ENCODE measurements at regions not wholly inside any gene's neighbourhood (a gene's known extent, or its start where the extent isn't known, plus 50 kb on each side); places are given as distances from the start of the nearest gene placed in this dataset.

DNA sequence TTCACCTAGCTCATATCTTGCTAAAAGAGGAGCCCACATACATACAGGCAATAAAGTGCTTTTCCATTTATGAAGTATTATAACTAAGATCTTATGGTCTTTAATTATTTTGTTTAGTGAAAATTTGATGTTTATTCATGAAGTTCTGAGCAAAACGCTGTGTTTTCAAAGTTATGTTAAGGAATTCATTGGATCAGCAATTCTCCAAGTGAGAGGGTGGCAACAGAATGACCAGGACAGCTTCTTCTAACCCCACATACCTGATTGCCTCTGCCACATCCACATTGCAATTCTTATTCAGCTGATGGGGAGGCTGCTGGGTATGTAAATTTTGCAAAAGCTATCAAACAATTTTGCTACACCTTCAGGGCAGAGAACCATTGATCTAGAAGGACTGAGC, 116.8 kb downstream of the OGFRL1 start:
- H3K4me3 ChIP-seq (ENCODE audit: low read length) = no peak overlapping the region
- no peak for TF ChIP-seq ZNF274 (IDR thresholded peaks at IDR 0.05; ENCODE audit: low read depth, low read length)

DNA sequence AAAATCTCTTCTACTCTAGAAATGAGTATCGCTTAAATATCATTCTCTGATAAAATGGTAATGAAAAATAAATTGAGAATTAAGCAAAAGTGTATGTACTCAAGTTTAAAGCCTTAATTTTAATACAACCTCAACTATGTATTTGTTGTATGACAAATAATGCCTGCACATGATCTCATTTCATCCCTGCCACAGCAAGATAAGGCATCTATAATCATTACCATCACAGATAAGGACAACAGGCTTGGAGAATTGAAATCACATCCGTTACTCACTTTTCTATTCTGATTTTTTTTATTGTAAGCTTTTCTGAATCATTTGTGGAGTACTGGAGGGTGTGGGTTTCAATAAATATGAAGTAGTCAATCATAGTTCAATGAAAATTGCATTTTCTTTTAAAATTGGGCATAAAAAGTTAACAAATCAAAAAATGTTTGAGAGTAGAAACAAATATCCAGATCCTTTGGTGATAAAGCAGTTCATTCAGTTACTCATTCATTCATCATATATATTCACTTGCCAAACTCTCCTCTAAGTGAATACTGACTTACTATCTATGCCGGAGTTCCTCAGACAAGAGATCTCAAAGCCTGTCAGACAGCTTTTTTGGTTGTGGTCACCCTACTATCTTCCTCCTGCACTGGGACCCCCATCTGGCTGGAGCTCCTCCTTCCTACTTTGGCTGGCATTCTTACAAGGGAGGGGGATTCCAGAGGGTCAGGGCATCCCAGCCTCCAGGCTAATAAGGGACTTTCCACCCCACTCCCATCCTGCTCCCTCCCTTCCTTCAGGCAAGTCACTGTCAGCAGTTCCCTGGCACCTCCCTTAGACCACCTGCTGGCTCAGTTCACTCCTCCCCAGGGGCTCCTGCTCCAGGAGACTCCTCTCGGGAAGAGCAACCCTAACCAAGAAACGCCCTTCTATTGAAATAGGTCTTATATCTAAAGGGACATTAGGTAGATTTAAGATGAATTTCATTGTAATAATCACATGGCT, 118.6 kb downstream of the OGFRL1 start:
- no peak for TF ChIP-seq ZNF274 (IDR thresholded peaks at IDR 0.05; ENCODE audit: low read depth, low read length)
- H3K4me3 ChIP-seq (ENCODE audit: low read length) = no peak overlapping the region

DNA sequence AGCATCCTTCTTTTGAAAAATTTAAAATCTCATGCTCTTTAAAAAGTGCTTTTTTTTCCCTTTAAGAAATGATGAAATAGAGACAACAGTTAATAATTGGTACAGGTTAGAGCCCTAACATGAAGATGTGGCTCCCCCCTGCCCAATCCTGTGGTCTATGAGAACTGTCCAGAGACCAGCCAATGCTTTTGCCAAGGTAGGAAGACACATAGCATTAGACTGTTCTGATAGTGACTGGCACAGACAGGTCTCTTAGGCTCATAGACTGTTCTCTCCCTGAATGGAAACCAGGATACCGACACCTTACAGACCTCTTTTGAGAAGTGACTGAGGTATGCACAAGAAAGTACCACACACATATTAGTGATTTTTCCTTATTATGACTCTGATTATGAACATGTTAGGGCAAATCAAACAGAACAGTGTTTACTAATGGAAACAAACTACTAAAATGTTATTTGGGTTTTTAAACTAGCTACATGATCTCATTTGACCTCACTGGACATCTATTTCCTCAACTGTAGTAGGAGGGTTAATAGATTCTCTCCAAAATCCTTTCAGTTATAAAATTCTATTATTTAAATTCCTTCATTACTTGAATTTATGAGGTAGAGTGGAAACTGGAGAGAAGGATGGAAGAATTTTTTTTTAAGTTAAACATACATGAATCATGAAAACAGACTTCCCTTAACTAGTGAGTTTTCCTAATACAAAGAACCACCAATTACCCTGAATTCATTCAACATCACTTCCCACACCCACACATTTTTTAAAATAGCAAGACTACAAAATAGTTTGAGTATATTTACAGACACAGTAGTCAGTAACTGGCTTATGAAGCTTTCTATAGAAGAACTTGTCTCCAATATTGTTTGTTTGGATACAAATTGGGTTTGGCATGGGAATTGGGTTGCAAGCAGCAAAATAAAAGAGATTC, 120.4 kb downstream of the OGFRL1 start:
- TF ChIP-seq ZNF274 (IDR thresholded peaks at IDR 0.05; ENCODE audit: low read depth, low read length) = no peak
- no peak overlapping the region for H3K4me3 ChIP-seq (ENCODE audit: low read length)

DNA sequence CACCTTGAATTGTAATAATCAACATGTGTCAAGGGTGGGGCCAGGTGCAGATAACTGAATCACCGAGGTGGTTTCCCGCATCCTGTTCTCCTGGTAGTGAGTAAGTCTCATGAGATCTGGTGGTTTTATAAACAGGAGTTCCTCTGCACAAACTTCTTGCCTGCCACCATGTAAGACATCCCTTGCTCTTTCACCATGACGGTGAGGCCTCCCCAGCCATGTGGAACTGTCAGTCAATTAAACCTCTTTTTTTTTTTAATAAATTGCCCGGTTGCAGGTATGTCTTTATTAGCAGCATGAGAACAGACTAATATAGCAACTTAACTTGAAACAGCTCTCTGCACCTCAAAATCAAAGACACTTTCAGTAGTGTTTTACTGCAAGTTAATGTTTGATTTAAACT, 121.6 kb downstream of the OGFRL1 start:
- H3K4me3 ChIP-seq (ENCODE audit: low read length) = no peak overlapping the region
- TF ChIP-seq ZNF274 (IDR thresholded peaks at IDR 0.05; ENCODE audit: low read depth, low read length) = no peak

DNA sequence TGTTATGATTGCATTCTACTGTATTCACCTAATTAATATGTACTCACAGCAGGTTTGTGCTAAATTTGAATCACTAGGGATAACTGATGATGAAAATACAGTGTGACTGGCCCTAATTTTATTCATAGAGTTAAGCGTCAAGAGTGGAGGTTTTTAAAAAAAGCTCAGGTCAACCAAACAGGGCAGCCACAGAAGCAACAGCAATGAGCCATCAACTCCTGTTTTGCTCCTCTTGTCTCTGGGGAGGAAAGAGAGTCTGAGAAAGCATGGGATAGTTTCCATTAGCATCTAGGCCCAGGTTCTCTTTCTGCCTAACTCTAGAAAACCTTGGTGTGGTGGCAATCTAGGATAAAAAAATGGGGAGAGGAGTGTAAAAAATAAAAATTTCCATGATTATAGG, 122.1 kb downstream of the OGFRL1 start:
- no peak for TF ChIP-seq ZNF274 (IDR thresholded peaks at IDR 0.05; ENCODE audit: low read depth, low read length)
- no peak overlapping the region; the same call in 1 of the 2 replicates for H3K4me3 ChIP-seq (ENCODE audit: low read length)

DNA sequence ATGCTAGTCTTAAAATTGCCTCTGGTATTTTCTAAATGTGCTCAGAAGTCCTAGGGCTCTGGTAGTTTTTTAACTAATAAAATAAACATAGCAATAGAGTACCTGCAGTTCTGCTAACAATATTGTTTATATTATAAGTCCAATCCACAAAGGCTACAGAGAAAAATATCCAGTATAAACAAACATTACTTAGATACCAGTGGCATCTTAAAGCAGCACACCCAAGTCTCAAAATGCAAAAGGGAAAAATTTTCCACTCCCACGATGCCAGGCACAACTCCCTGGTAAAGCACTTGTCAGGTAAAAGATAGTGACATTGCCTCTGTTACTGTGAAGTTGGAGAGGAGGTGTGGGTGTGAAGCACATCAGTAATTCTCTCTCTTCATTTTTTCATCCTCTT, 123.3 kb downstream of the OGFRL1 start:
- H3K4me3 ChIP-seq (ENCODE audit: low read length) = no peak overlapping the region
- TF ChIP-seq ZNF274 (IDR thresholded peaks at IDR 0.05; ENCODE audit: low read depth, low read length) = no peak

DNA sequence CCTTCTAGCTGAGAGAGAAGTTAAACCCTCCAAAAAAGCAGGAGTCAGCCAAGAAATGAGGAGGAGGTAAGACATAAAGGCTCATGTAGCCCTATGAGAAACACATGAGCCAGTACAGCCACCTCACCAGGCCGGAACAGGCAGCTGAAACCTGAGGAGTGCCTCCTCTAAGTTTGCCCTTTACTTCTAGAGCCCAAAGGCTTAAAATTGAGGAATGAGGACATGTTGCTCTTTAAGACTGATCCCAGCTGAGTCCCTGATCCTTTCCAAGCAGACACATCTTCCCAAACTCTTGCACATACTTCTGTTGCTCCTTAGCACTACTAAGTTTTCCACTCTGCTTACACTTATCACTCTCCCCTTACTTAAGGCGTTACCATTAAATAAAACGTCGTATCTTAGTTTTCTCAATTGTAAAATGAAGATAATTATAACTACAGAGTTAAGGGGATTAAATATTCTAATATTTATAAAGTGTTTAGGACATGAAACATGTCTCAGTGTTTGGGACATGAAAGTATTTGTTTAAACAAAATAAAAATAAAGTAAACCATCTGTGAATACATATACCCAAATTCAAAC, 124.0 kb downstream of the OGFRL1 start:
- no peak for TF ChIP-seq ZNF274 (IDR thresholded peaks at IDR 0.05; ENCODE audit: low read depth, low read length)
- H3K4me3 ChIP-seq (ENCODE audit: low read length) = no peak overlapping the region

DNA sequence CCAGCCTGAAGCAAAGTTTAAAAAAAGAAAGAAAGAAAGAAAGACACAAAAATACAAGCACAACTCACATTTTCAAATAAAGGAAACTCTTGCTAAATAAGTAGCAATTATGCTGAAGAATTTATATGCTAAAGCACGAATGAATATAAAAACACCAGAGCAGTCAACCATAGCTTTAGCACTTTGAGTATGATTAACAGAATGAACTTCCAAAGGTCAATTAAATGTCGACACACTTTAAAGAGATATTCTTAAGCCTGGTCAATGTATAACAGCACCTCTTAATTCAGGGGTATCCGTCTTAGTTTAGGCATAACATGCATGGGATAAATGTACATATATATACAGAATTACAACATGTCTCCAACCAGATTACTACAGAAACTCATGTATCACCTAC, 125.9 kb downstream of the OGFRL1 start:
- no peak overlapping the region for H3K4me3 ChIP-seq (ENCODE audit: low read length)
- no peak for TF ChIP-seq ZNF274 (IDR thresholded peaks at IDR 0.05; ENCODE audit: low read depth, low read length)

DNA sequence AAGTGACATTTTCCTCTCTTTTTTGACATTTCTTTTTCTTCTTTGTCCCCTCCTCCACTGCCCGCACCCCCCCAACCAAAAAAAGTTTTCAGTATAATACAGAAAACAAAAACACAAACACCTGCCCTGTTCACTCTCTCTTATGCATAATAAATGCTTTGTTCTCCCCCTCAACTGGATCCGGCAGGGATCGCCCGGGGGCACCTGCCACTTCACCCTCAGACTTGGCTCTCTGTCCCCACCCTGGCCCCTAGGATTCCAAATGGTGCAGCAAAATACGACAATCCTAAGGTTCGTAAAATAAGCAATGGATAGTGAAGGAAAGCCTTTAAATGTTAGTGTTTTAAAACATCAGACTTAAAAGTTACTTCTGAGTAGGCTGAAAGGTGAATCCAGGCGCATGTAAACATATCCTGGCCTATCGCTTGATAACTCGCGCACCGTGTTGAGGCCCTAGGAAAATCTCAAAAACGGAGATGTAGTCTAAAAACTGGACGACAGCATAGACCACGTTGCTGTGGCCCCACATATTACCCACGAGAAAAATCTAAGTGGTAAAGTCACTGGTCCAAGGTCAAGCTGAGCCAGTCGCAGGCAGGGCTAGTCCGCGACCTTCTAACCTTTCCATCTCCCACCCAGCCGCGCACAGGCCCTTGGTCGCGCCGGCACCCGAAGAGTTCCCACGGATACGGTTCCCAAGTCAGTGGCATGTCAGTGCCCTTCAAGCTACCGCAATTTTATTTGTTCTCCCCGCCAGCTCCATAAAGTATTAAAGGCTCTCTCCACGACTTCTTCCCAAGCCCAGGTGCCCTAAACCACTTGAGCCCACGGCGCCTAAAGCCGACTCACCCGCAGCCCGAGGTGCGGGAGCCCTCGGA, 130.8 kb downstream of the OGFRL1 start:
- H3K4me3 ChIP-seq (ENCODE audit: low read length) = peak overlapping the region; percentile 52
- no peak for TF ChIP-seq ZNF274 (IDR thresholded peaks at IDR 0.05; ENCODE audit: low read depth, low read length)

DNA sequence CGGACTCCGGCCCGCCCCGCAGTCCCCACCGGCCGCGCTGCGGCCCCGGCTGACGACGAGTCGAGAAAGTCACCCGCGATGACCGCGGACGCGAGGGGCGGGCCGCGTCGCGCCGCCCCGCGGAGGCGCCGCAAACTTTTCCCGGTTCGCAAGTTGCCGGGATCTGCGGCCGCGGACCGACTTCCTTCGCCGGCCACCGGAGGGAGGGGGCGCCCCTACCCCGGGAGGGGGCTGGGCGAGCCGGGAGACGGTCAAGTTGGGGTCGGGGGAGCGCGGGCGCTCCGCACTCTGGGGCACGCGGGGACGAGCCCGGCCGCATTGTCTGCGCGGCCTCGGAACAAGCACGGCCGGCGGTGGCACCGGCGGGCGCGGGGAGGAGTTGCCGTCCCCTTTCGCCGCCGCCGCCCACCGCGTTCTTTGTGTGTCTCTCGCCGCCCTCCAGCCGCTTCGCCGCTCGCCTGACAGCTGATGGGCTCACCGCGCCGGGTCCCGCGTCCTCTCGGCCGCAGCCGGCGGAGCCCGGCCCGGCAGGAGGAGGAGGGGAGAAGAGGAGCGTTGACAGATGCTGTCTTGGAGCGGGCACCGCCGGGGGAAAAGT, 131.6 kb downstream of the OGFRL1 start:
- H3K4me3 ChIP-seq (ENCODE audit: low read length) = peak overlapping the region; percentile 52

DNA sequence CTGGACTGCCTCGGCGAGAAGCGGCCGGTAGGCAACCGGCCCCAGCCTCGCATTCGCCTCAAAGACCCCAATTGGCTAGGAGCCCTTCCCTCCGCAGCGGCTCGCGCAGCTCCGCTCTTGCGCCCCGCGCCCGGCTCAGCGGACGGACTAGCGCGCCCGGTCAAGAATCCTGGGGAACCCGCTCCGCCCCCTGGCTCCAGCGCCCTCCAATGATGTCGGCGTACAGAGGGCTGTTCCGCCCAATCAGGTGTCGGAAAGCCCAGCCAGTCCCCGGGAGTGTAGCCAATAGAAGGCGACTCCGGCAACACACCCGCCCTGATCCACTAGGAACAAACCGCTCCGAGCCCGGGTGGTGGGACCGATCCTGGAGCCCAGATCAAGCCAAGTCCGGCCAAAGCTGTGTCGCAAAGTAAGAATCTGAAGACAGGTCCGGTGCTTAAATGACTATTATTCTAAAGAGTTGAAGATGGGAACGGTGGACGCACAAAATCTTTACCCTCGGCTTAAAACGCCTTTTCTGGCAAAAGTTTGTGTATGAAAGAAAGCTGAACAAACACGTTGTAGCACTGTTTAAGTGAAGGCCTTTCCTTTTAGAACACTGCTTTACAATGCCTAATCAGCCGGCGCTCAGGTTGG, 132.2 kb downstream of the OGFRL1 start:
- no peak for TF ChIP-seq ZNF274 (IDR thresholded peaks at IDR 0.05; ENCODE audit: low read depth, low read length)
- peak overlapping the region; percentile 52 for H3K4me3 ChIP-seq (ENCODE audit: low read length)

More for the DNA sequence above, 131.6 kb downstream of the OGFRL1 start:
- TF ChIP-seq ZNF274 (IDR thresholded peaks at IDR 0.05; ENCODE audit: low read depth, low read length) = no peak

DNA sequence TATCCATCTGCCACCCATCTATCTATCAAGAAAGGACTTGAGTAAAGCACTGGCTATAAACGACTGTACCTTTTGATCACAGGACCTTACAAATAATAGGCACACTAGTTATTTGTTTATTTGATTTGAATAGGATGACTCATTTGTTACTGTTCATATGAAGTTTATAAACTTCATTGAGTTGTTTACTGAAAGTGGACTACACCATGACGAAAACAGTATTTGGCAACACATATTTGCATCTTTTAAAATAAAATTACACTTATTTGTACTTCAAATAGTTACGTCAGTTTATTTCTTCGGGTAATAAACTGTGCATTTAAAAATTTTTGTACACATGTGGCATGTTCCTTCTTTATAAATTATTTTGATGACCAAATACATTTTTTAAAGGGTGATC, 133.0 kb downstream of the OGFRL1 start:
- no peak overlapping the region for H3K4me3 ChIP-seq (ENCODE audit: low read length)
- TF ChIP-seq ZNF274 (IDR thresholded peaks at IDR 0.05; ENCODE audit: low read depth, low read length) = no peak
